HG02884 (cell line): ENCODE measurements at regions not wholly inside any gene's neighbourhood (a gene's known extent, or its start where the extent isn't known, plus 50 kb on each side); places are given as distances from the start of the nearest gene placed in this dataset.

Source experiments
- ATAC-seq: cut with Tn5 transposase; IDR thresholded peaks from one replicate; pipeline ENCODE4 v1.9.1; 2021; ENCODE audit warnings: mild to moderate bottlenecking, moderate library complexity; ENCODE audit not compliant: unreplicated experiment

DNA sequence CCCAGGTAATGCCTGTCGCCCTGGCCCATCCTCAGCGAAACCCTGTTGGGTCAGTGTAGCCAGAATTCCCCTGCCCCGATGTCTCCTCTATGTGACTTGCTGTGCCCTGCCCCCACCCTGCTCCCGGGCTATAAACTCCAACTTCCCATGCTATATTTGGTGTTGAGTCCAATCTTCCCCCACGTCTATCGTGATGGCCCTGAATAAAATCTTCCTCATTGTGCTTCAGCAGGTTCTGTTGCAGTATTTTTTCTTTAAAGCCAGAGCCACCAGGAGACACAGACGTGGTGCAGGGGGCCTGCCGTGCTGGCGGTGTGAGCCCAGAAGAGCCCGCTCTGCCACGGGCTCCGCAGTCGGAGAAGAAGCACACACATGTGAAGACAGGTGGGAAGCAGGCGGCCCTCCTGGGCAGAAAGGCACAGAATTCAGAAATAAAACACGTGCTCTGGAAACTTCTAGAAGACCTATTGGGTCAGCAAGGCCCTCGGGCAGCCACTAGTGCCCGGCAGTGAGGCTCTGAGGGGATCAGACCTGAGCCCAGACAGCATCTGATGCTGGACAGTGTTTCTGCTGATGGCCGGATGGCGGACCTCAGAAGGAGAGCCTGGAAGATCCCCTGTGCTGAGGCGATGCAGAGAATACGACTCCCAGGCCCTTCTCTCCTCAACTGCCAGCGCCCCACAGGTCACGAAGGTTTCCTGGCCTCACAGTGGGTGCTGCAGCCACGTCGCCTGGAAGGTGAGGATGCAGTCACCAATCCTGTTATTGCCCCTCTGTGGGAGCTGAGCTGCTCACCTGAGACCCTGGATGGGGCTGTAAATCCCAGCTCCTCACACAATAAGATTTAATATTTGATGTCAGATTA lies 501.9 kb downstream of the BRD1 start:
- ATAC-seq = no peak

DNA sequence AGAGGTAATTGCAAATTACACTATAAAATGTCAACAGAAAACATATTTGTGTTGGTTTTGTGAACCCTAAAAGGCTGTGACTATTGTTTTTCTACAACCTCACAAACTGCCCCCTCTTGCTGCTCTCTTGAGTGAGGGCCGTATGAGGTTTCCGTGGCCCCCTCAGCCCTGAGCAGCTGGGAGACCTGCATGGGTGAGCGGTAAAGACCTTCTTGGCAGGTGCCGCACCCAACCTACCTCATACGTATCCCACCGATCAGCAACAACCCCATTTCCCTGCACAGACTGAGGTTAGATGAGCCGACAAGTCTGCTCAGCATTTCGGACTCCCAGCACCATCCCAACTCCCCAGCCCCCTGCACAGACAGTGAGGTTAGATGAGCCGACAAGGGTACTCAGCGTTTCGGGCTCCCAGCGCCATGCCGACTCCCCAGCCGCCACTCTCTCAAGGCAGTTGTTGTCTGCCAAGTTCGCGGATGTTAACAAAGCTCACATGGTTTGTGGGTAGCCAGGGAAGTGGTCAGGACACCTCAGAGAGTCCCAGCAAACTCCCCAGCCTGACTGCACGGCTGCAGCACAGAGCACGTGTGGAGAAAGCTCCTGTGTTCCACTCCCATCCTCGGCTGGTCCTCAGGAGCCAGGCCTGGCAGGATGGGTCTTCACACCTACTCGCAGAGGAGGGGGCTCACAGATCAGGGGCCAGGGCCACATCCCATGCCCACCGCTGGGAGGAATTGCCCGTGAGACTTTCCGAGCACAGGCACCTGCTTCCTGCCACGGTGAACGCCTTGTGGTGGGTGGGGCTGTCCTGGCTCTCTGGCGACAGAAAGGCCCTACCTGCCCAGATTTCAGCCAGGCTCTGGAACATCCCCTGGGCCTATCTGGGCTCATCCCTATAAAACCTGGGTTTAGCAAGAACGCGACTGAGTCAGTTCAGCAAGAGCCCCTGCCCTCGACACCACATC lies 502.9 kb downstream of the BRD1 start:
- ATAC-seq = no peak

DNA sequence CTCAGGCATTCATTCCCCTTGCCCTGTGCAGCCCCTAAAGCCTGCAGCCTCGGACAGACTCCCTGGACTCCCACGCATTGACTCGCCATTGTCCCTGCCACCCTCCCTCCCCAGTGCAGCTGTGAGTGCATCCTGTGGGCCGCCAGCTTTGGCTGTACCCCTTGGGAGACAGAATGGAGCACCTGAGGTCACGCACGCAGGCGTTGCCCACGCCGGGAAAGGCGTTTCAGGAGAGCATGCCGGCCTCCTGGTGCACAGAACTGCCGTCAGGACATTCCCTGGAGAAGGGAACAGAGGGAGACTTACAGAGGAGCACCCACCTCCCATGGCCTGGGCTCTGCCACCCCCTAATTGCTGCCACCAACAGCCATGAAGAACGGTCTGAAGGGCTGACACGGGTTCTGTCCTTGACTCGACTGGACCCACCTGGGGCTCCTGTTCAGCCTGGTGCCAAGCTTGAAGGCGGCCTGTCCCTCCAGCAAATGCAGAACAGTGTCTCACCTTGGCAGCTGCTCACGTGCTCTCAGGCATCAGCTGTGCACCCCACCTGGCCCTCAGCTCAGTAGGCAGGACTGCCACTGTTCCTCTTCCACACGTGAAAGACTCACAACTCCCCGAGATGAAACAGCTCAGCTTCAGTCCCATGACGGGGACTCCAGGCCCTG lies 503.8 kb downstream of the BRD1 start:
- no peak for ATAC-seq

DNA sequence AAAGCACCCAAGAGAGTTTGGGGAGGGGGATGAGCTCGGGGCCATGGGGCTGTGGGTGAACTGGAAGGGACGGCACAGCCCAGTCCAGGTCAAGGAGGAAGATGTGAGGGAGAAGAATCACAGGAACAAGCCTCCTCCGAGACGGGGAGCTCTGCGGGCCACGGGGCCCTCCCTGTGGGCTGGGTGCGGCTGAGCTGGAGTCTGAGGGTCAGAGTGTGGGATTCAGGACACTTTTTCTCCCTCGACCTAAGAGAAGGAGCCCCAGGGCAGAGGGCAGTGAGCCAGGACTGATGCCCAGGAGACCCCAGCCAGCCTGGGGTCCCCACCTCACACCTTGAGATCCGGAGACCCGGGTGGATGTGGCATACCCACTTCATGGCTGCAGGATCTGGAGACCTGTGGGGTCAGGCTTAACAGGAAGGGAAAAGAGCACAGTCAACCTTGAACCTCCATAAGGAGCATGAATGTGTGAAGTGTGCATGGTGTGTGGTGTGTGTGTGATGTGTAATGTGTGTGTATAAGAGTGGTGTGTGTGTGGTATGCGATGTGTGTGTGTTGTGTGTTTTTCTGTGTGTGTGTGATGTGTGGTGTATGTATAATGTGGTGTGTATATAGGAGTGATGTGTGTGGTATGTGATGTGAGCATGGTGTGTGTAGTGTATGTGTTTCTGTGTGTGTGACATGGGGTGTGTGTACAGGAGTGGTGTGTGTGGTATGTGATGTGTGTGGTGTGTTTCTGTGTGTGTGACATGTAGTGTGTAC lies 504.6 kb downstream of the BRD1 start:
- no peak for ATAC-seq

DNA sequence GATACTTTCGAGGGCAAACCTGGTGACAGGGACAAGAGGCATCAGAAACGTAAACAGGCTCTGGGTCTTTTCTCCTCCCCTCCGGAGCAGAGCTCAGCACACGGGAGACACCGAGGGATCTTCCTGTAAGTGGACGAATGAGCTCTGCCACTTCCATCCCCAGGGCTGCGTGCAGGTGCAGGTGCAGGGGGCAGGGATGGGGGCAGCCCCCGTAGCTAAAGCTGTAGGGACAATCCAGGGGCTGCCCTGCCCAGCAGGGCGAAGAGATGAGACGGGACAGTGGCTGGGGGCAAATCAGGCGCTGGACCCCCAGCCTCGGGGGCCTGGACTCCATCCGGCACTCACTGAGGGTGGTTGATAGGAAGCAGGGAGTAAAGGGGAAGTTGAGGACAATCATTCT lies 505.4 kb downstream of the BRD1 start:
- no peak for ATAC-seq

DNA sequence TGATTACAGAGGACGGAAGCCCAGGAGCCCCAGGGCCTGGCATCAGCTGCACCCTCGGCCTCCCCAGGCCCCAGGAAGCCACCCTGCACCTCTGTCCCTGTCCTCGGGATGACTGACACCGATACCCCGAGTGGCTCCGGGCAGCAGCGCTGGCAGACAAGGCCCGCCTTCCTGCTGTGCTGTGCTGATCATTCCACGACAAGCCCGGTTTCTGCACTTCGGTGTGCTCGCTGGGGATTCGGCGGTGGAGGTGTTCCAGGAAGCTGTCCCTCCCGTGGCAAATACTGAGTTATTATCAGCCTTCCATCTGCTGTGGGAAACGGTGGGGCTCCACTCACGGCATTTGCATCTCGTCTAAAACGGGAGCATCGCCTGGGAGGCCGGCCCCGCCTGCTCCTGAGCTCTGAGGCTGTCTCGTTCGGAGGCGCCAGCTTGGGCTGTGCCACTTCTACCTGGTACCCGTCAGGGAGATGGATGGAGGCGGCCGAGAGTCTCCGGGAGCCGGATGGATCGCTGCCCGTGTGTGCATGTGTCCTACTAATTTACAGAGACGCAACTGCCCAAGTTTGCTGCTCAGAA lies 506.1 kb downstream of the BRD1 start:
- no peak for ATAC-seq

DNA sequence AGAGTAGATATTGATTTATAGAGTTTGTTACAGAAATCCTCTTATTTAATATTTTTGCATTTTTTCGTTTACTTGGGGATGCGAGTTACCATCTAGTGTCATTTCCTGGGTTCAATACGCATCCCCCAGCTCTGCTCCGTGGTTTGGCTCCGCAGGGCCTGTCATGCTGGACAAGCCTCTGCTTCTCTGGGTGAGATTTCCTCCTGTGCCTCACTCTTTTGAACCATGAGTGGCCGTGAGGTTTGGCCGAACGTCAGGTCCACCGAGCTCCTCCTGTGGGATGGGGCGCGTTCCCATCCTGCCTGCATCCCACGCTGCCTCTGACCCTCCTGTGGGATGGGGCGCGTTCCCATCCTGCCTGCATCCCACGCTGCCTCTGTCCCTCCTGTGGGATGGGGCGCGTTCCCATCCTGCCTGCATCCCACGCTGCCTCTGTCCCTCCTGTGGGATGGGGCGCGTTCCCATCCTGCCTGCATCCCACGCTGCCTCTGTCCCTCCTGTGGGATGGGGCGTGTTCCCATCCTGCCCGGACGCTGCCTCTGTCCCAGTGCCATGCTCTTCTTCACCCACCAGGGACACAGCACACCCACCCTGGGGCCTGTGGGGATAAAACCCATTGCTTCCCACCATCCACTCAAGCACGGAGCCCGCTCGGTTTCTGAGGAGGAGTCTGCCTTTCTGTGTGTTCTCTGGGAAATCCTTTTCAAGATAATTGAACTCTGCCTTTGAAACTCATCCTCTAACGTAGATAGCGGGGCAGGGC lies 506.8 kb downstream of the BRD1 start:
- ATAC-seq = no peak

DNA sequence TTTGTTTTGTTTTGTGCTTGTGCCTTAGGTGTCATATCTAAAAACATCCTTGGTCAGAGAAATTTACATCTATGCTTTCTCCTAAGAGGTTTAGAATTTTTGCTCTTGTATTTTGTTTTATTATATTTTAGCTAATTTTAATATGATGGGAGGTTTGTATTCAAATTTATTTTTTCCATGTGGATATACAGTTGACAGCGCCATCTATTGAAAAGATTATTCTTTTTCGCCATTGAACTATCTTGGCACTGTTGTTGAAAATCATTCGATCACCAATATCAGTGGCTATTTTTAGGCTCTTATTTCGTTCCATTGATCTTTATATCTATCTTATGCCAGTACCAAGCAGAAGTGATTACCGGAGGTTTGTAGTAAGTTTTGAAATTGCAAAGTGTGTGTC lies 510.3 kb downstream of the BRD1 start:
- no peak for ATAC-seq

DNA sequence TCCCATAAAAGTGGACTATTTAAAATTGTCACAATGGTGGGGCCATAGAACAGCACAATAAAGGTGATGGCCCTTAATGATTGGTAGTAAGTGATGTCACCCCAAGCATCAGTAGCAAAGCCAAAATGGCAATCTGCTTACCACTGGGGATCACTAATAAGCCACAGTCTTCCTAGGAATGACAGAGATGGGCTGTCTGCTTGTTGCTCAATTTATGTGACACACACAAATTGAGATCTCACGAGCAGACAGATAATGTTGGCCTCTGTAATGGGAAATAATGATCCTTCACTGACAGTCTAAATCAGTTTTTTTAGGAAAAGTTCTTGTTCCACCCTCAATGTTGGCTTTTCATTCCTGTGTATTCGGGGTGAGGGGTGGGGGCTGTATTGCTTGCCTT lies 515.1 kb downstream of the BRD1 start:
- no peak for ATAC-seq

DNA sequence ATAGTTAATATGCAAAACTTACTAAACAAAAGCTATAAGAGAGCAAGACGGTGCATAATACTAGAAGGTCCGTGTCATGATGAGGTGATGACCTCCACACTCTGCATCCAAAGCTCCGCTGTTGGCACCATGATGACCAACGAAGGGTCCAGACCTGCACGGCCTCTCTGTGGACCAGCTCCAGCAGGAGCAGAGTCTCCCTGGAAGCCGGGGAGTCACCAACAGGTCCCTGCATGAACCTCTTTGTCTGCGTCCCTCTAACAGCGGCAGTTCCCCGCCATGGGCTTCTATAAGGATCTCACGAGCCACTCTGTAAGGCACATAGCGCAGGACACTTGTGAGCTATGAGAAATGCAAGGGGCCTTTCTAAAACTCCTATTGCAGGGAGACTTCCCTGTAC lies 517.3 kb downstream of the BRD1 start:
- no peak for ATAC-seq

DNA sequence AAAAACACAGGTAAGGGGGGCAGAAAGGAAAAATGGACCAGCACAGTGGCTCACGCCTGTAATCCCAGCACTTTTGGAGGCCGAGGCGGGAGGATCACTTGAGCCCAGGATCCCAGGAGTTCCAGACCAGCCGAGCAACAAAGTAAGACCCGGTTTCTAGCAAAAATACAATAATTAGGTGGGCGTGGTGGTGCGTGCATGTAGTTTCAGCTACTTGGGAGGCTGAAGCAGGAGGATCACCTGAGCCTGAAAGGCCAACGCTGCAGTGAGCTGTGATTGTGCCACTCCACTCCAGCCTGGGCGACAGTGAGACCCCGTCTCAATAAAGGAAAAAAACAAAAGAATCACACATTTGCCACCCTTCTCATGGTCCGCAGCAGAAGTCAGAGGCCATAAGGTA lies 519.4 kb downstream of the BRD1 start:
- ATAC-seq = no peak

DNA sequence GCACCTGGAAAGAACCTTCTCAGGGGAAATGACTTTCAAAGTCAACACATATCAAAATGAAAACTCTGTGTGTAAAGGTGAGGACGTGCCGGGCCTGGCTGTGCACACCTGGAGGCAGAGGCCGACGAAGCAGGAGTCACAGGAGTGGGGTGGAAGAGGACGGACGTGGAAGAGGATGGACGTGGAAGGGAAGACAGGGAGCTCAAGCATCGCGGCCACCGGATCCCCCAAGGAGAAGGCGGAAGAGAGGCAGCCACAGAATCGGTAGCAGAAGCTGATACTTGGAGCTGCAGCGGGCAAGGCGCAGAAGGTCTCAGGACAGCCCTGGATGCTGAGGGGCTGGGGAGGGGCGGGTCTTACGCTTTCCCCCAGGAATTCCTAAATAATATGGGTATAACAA lies 519.8 kb downstream of the BRD1 start:
- no peak for ATAC-seq

DNA sequence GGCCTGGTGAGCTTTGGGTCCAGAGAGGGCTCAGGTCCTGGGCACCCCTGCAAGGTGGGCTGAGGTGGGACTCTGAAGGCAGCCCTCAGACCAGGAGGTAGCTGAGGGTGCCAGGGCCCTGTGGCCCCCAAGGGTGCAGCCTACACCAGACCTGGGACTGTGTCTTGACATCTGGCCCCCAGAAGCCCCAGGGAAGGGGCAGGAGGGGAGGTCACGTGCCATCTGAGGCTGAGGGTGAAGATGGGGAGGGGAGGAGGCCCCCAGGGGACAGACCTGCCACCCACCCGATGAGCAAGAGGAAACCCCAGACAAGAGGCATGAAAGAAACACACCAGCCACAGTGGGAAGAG lies 520.2 kb downstream of the BRD1 start:
- ATAC-seq = no peak

DNA sequence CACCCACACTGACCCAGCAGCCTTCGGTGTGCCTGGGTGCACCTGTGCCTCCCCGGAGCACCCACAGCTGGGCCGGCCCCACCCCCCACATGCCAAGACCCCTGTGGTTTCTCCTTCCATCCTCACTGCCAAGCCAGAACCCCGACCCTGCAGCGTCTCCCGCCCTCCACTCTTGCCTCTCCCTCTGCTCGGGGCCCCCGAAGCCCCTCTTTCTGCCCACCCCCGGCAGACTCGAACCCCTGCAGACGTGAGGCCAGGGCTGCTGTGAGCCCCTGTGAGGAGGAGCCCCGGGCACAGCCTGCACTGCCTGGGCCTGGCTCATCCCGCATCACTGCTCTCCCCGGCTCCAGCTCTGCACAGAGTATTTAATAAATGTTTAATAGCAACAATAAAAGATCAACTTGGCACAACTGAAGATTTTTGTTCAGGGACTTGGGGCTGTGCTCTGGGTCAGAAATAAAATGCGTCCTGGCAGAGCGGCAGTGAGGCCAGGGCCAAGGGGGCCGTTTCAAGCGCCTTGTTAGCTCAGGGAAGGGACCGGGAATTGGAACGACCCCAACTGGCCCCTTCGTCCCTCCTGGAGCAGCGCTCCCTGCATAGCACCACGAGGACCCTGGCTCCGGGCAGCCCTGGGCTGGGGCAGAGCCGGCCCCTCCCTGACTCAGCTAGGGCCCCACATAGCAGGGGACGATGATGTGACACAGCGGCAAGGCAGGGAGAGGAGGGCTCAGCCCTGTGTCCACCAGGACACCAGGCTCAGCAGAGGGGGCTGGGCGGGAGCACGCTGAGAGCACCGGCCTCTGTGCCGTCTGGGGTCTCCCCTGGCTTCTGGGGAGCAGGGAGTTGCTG lies 520.8 kb downstream of the BRD1 start:
- no peak for ATAC-seq

DNA sequence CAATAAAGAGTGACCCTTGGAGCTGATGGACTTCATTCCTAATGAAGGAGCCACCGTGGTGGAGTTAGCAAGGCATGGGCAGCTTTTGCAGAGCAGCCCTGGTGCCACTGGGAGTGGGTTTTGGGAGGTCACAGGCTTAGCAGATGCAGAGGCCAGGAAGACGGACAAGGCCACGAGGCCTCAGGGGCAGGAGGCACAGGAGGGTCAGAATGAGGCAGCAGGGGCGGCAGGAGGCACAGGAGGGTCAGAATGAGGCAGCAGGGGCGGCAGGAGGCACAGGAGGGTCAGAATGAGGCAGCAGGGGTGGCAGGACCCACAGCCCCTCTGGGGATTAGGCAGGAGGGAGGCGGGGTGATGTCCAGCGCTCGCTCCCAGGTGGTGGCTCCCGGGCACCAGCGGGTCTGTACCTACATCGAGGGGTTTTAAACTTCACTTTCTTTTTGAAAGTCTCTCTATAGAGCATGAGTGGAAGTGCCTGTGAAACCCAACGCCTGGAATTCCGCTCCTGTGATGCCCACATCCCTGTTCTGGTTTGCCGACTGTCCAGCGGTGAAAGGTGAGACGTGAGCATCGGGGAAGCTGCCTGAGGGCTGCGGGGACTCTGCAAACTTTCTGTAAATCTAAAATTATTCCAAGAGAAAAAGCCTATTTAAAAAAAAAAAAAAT lies 521.6 kb downstream of the BRD1 start:
- ATAC-seq = no peak

DNA sequence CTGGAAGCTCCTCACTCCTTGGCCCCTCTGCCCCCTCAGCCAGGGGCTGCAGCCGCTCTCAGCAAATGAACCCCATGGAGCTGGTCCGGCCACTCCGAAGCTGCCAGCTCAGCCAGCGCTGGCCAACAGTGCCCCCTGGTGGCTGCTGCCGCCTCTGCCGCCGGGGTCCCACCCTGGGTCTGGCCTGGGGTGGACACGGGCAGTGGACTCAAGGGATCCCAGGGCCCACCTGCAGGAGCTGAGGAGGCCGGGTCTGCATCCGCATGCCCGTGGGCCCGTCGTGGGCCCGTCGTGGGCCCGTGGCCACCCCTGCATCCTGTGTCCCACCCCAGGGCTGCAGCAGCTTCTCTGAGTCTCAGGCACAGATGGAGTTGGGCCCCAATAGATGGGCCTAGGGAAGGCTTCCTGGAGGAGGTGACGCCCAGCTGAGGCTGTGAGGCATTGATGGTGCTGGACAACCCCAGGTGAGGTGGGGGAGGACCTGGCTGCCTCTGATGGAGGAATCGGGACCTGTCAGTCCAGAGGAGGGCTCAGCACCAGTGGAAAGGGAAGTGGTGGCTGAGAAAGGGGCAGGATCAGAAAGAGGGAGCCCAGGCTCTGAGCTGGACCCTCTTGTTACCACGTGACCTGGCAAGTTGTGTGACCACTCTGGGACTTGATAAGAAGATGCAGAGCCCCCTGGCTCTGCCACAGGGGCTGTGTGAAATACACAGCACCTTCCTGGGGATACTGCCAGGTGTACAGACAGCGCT lies 522.3 kb downstream of the BRD1 start:
- no peak for ATAC-seq

DNA sequence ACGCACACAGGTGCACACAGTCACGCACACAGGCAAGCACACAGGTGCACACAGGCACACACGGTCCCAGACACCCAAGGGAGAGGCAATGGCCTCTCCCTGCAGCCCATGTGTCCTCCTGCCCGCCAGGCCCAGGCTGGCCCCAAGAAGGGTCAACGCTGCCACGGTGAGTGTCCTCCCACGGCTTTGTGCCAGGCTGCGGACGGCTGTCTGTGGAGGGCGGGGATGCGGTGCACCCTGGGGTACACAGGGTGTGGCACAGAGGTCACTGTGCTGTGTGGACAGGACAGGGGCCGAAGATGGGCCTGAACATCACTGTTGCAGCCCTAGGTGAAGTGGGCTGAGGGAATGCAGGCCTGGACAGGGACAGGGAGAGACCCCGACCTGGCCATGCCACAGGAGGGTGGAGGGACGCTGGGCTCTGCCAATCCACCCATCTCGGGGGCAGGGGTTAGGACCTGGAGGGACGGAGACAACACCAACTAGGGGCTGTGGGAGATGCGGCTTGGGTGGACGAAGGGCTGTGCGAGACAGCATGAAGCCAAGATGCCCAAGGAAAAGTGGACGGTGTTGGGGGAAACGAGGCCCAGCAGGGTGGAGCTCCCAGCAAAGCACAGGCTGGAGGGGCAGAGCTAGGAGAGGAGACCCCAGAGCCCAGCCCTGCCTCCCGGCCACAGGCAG lies 523.8 kb downstream of the BRD1 start:
- no peak for ATAC-seq
